Common myeloid progenitor, CD34-positive (primary cell): ENCODE measurements at regions not wholly inside any gene's neighbourhood (a gene's known extent, or its start where the extent isn't known, plus 50 kb on each side); places are given as distances from the start of the nearest gene placed in this dataset.
"Not testable (repeated sequence)": the region's sequence is repeated elsewhere in the genome, so short reads cannot be mapped to it uniquely, and the experiment has no call there.

Experiments used
- CTCF ChIA-PET: fragments of 350-600 bp; sonication (Branson Sonifier 250); formaldehyde crosslinking; loops from one replicate; lab custom pipeline; 2021; ENCODE audit warnings: antibody characterized with exemption; lab: Charles Lee
- POLR2A ChIA-PET: fragments of 350-600 bp; sonication (Branson Sonifier 250); formaldehyde crosslinking; loops from one replicate; lab custom pipeline; 2021; ENCODE audit warnings: antibody characterized with exemption; lab: Charles Lee
- DNase-seq, 3 donors: peaks; one replicate each; pipeline versions ENCODE4 v3.0.0 to v3.0.0-alpha.2; 2013
- H3K27ac ChIP-seq, 2 experiments: 1 replicate in 1 of 2; 2 replicates in 1 of 2; pipeline ENCODE4 v1.7.0; 2013; ENCODE audit warnings: inconsistent platforms in 2 of 2, low read length in 2 of 2, mild to moderate bottlenecking in 2 of 2, low read depth in 1 of 2, moderate library complexity in 1 of 2; ENCODE audit not compliant: severe bottlenecking in 2 of 2, insufficient read depth in 1 of 2, poor library complexity in 1 of 2
- H3K27me3 ChIP-seq, 5 experiments: replicated peaks in 2 of 5; 1 replicate in 3 of 5; 2 replicates in 2 of 5; pipeline versions ENCODE4 v1.6.1 to v1.7.0; 2013; ENCODE audit warnings: low read length in 4 of 5, mild to moderate bottlenecking in 2 of 5, moderate library complexity in 2 of 5, inconsistent platforms in 1 of 5; ENCODE audit not compliant: insufficient read depth in 5 of 5, control insufficient read depth in 4 of 5
- H3K36me3 ChIP-seq, 4 experiments: 1 replicate in 2 of 4; 2 replicates in 2 of 4; pipeline versions ENCODE4 v1.6.1 to v1.7.0; 2013; ENCODE audit warnings: low read length in 3 of 4, control low read depth in 1 of 4, mild to moderate bottlenecking in 1 of 4; ENCODE audit not compliant: control insufficient read depth in 4 of 4, insufficient read depth in 4 of 4
- H3K4me1 ChIP-seq, 4 experiments: 1 replicate in 3 of 4; 2 replicates in 1 of 4; pipeline versions ENCODE4 v1.6.1 to v1.7.1; 2013; ENCODE audit warnings: low read length in 3 of 4, mild to moderate bottlenecking in 3 of 4, control low read depth in 1 of 4, inconsistent platforms in 1 of 4, moderate library complexity in 1 of 4; ENCODE audit not compliant: control insufficient read depth in 4 of 4, insufficient read depth in 4 of 4; ENCODE audit errors: control extremely low read depth in 1 of 4
- H3K4me3 ChIP-seq, 7 experiments: 1 replicate in 4 of 7; 2 replicates in 3 of 7; pipeline versions ENCODE4 v1.5.1 to v1.7.0; 2013; ENCODE audit warnings: mild to moderate bottlenecking in 7 of 7, low read length in 6 of 7, moderate library complexity in 6 of 7, inconsistent platforms in 2 of 7, low read depth in 2 of 7, control low read depth in 1 of 7; ENCODE audit not compliant: insufficient read depth in 4 of 7, control insufficient read depth in 1 of 7; ENCODE audit errors: extremely low read depth in 1 of 7
- H3K9me3 ChIP-seq, 5 experiments: 1 replicate in 4 of 5; 2 replicates in 1 of 5; pipeline versions ENCODE4 v1.6.1 to v1.7.1; 2013; ENCODE audit warnings: low read length in 4 of 5, mild to moderate bottlenecking in 2 of 5, inconsistent platforms in 1 of 5, low read depth in 1 of 5, moderate library complexity in 1 of 5; ENCODE audit not compliant: control insufficient read depth in 4 of 5, insufficient read depth in 2 of 5; ENCODE audit errors: control extremely low read depth in 1 of 5
- WGBS: methylation state at CpG from one replicate; pipeline ENCODE4 v1.1.5; 2013; ENCODE audit not compliant: insufficient coverage; 5-methylcytosine and 5-hydroxymethylcytosine counted together

DNA sequence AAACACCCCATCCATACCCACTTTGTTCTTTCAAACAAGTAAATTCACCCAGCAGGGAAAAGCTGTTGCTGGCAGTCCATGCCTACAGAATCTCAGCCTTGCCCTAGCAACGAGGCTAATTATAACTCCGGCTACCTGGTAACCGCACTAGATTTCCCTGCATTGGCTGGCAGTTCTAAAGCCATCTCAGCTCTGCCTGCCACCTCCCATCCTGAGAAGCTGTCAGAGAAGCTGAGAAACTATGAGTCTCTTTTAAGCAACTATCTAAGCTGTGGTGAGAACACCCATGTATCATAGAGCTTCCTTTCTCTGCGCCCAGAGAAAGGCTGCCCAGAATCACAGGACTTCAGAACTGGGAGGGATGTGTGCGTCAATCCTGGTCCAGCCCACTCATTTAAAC is 126.5 kb upstream of the NBPF9 start:
- H3K4me3 ChIP-seq, H3K27ac ChIP-seq, H3K27me3 ChIP-seq, H3K4me1 ChIP-seq, POLR2A ChIA-PET, H3K9me3 ChIP-seq, DNase-seq, CTCF ChIA-PET, H3K36me3 ChIP-seq: not testable (repeated sequence)
- WGBS: no CpG with 5 or more reads among the region's 5 CpGs

- CTCF ChIA-PET: not testable (repeated sequence)
- no CpG with 5 or more reads among the region's 5 CpGs for WGBS
Observed at GRCh38 chr1:149234926-149235914, 131.9 kb upstream of the NBPF9 start.

GRCh38 chr1:149237515-149237914 is 134.2 kb upstream of the NBPF9 start:
- H3K36me3 ChIP-seq, H3K4me3 ChIP-seq, H3K27ac ChIP-seq, H3K9me3 ChIP-seq, H3K4me1 ChIP-seq, POLR2A ChIA-PET, H3K27me3 ChIP-seq, CTCF ChIA-PET, DNase-seq: not testable (repeated sequence)
- WGBS: 100% methylated on average over 1 of the region's 4 CpGs

More at GRCh38 chr1:149234926-149235914, 131.9 kb upstream of the NBPF9 start:
- H3K4me1 ChIP-seq, POLR2A ChIA-PET, H3K4me3 ChIP-seq, DNase-seq, H3K9me3 ChIP-seq, H3K27me3 ChIP-seq, H3K36me3 ChIP-seq, H3K27ac ChIP-seq: not testable (repeated sequence)

GRCh38 chr1:149239897-149240508 is 136.7 kb upstream of the NBPF9 start:
- no CpG with 5 or more reads among the region's 15 CpGs for WGBS
- H3K27me3 ChIP-seq, H3K4me3 ChIP-seq, H3K4me1 ChIP-seq, CTCF ChIA-PET, H3K36me3 ChIP-seq, H3K9me3 ChIP-seq, DNase-seq, POLR2A ChIA-PET, H3K27ac ChIP-seq: not testable (repeated sequence)

GRCh38 chr1:149240530-149240929 is 137.2 kb upstream of the NBPF9 start:
- DNase-seq, H3K9me3 ChIP-seq, POLR2A ChIA-PET, H3K4me3 ChIP-seq, H3K27me3 ChIP-seq, H3K27ac ChIP-seq, H3K36me3 ChIP-seq, H3K4me1 ChIP-seq, CTCF ChIA-PET: not testable (repeated sequence)
- WGBS: no CpG with 5 or more reads among the region's 14 CpGs

DNA sequence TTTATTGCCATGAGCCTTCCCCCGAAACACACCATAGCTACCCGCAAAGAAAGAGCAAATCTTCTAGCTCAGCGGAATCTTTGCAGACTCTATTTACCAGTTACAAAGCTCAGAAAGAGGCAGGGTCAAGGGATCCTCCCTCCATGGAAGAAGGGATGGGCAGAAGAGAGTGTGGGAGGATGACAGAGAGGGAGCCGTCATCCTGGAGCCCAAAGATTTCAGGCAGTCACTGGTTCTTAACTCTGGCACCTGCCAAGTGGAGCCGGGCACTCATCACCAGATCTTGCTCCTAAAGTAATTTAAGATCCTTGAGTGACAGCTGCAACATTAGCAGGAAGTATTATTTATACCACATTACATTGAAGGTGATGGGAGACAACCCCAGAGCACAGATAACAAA is 137.9 kb upstream of the NBPF9 start:
- CTCF ChIA-PET, POLR2A ChIA-PET, H3K4me1 ChIP-seq, H3K9me3 ChIP-seq, DNase-seq, H3K27me3 ChIP-seq, H3K27ac ChIP-seq, H3K36me3 ChIP-seq, H3K4me3 ChIP-seq: not testable (repeated sequence)
- no CpG with 5 or more reads among the region's 5 CpGs for WGBS

- H3K36me3 ChIP-seq, H3K9me3 ChIP-seq, H3K27me3 ChIP-seq, CTCF ChIA-PET, H3K27ac ChIP-seq, H3K4me1 ChIP-seq, DNase-seq, H3K4me3 ChIP-seq, POLR2A ChIA-PET: not testable (repeated sequence)
- no CpG with 5 or more reads among the region's 4 CpGs for WGBS
Observed at GRCh38 chr1:149243572-149243971, 140.2 kb upstream of the NBPF9 start.
